Endothelial cell of umbilical vein (primary cell): ENCODE measurements at regions not wholly inside any gene's neighbourhood (a gene's known extent, or its start where the extent isn't known, plus 50 kb on each side); places are given as distances from the start of the nearest gene placed in this dataset.

ENCODE experiments used
- BruUV-seq: library from RNA; stranded (reverse); fragments of 400-500 nt; replicated peaks from 2 replicates; lab custom pipeline; 2021; lab: Mats Ljungman, UMichigan
- CTCF ChIA-PET: fragments of 300-600, 350-600 bp; sonication (Branson Sonifier 250); formaldehyde crosslinking; loops from one replicate; lab custom pipeline; 2021; ENCODE audit warnings: antibody characterized with exemption, inconsistent platforms; lab: Charles Lee
- POLR2A ChIA-PET: fragments of 300-600, 350-600 bp; sonication (Branson Sonifier 250); formaldehyde crosslinking; loops from one replicate; lab custom pipeline; 2021; ENCODE audit warnings: antibody characterized with exemption, inconsistent platforms; lab: Charles Lee
- DNase-seq: peaks from one replicate; pipeline ENCODE4 v3.0.0-alpha.2; 2011; ENCODE audit warnings: low read depth, low spot score
- FAIRE-seq: peaks from 2 replicates; lab custom pipeline; 2011; peaks lifted over from hg19 to GRCh38; lab: Jason Lieb, UNC
- H2AFZ ChIP-seq: 2 replicates; pipeline ENCODE4 v1.6.0; 2012; ENCODE audit warnings: low read depth, low read length, control low read depth, inconsistent platforms
- H3K27ac ChIP-seq: 2 replicates; pipeline ENCODE4 v1.5.1; 2011; ENCODE audit warnings: low read depth, mild to moderate bottlenecking, control low read depth, low read length, moderate library complexity; ENCODE audit not compliant: insufficient read depth
- H3K27me3 ChIP-seq, 2 experiments: 2 replicates each; pipeline versions ENCODE4 v1.6.0 to v1.6.1; 2011; ENCODE audit warnings: low read length in 2 of 2, mixed read lengths in 1 of 2; ENCODE audit not compliant: control insufficient read depth in 2 of 2, insufficient read depth in 2 of 2
- H3K36me3 ChIP-seq, 2 experiments: 2 replicates in 1 of 2; 3 replicates in 1 of 2; pipeline ENCODE4 v1.5.1; 2011; ENCODE audit warnings: low read length in 2 of 2, mild to moderate bottlenecking in 1 of 2, moderate library complexity in 1 of 2; ENCODE audit not compliant: control insufficient read depth in 2 of 2, insufficient read depth in 2 of 2; ENCODE audit errors: extremely low read depth in 1 of 2
- H3K4me1 ChIP-seq: 3 replicates; pipeline ENCODE4 v1.5.1; 2011; ENCODE audit warnings: mild to moderate bottlenecking, low read length; ENCODE audit not compliant: control insufficient read depth, insufficient read depth; ENCODE audit errors: extremely low read depth
- H3K4me2 ChIP-seq: 2 replicates; pipeline ENCODE4 v1.6.1; 2011; ENCODE audit warnings: low read length, control low read depth, mixed read lengths; ENCODE audit not compliant: insufficient read depth
- H3K4me3 ChIP-seq, 3 experiments: fragments of 200-600 bp in 1 of 3; sonication (generic), shearing (Covaris generic) in 1 of 3; replicated peaks in 1 of 3; 2 replicates each; pipeline ENCODE4 v1.5.1; 2011 to 2016; ENCODE audit warnings: control low read depth in 3 of 3, low read length in 3 of 3, mild to moderate bottlenecking in 2 of 3, inconsistent platforms in 1 of 3, low read depth in 1 of 3, moderate library complexity in 1 of 3; ENCODE audit not compliant: insufficient read depth in 1 of 3
- H3K79me2 ChIP-seq: 2 replicates; pipeline ENCODE4 v1.6.0; 2012; ENCODE audit warnings: low read length, inconsistent platforms; ENCODE audit not compliant: control insufficient read depth, insufficient read depth
- H3K9ac ChIP-seq: replicated peaks from 2 replicates; pipeline ENCODE3; 2011; ENCODE audit warnings: low read length, control low read depth; ENCODE audit not compliant: insufficient read depth; ENCODE audit errors: extremely low read depth
- H3K9me1 ChIP-seq: replicated peaks from 3 replicates; pipeline ENCODE4 v1.6.0; 2011; ENCODE audit warnings: mild to moderate bottlenecking, low read length; ENCODE audit not compliant: control insufficient read depth, insufficient read depth; ENCODE audit errors: extremely low read depth
- H3K9me3 ChIP-seq: replicated peaks from 2 replicates; pipeline ENCODE4 v1.5.1; 2012; ENCODE audit warnings: low read length, inconsistent platforms; ENCODE audit not compliant: control insufficient read depth, insufficient read depth
- H4K20me1 ChIP-seq: replicated peaks from 2 replicates; pipeline ENCODE3; 2011; ENCODE audit warnings: mild to moderate bottlenecking, low read length; ENCODE audit not compliant: control insufficient read depth, insufficient read depth; ENCODE audit errors: extremely low read depth
- CTCF ChIP-seq, 2 donors: IDR thresholded peaks; 1 replicate in 1 of 2; 2 replicates in 1 of 2; pipeline ENCODE4 v1.5.1; 2011; ENCODE audit warnings: low read length in 2 of 2, mild to moderate bottlenecking in 2 of 2, moderate library complexity in 2 of 2, control low read depth in 1 of 2, inconsistent platforms in 1 of 2, low read depth in 1 of 2; ENCODE audit not compliant: insufficient read depth in 1 of 2; ENCODE audit errors: extremely low read depth in 1 of 2
- EZH2 ChIP-seq: IDR thresholded peaks from 2 replicates; pipeline ENCODE4 v1.6.1; 2012; ENCODE audit warnings: borderline replicate concordance, low read depth, mild to moderate bottlenecking, moderate library complexity, low read length, inconsistent platforms; ENCODE audit not compliant: severe bottlenecking
- FOS ChIP-seq: IDR thresholded peaks from 2 replicates; pipeline ENCODE4 v1.6.1; 2011; ENCODE audit warnings: mild to moderate bottlenecking, low read length, moderate library complexity, borderline replicate concordance; ENCODE audit not compliant: insufficient read depth
- GATA2 ChIP-seq: IDR thresholded peaks from 2 replicates; pipeline ENCODE4 v1.7.0; 2011; ENCODE audit warnings: low read depth, mild to moderate bottlenecking, moderate library complexity, mixed read lengths, low read length; ENCODE audit not compliant: insufficient read length, insufficient read depth
- JUN ChIP-seq: IDR thresholded peaks from 2 replicates; pipeline ENCODE4 v1.6.1; 2011; ENCODE audit warnings: borderline replicate concordance, low read depth; ENCODE audit not compliant: insufficient read length, insufficient read depth
- MAX ChIP-seq: IDR thresholded peaks from 2 replicates; pipeline ENCODE4 v1.6.1; 2011; ENCODE audit not compliant: insufficient read depth, insufficient read length
- MYC ChIP-seq: IDR thresholded peaks from one replicate; pipeline ENCODE4 v1.6.1; 2011; ENCODE audit warnings: mild to moderate bottlenecking, low read depth, low read length
- POLR2A ChIP-seq: IDR thresholded peaks from 2 replicates; pipeline ENCODE4 v1.6.1; 2012; ENCODE audit warnings: low read depth, mild to moderate bottlenecking, control low read depth, low read length
- POLR2AphosphoS5 ChIP-seq: IDR thresholded peaks from 2 replicates; pipeline ENCODE4 v1.6.1; 2012; ENCODE audit warnings: low read depth, mild to moderate bottlenecking, control low read depth, low read length, moderate library complexity; ENCODE audit not compliant: insufficient read depth
- dilution Hi-C: fragments of 300-500 bp; cut with MboI; formaldehyde crosslinking; loops from one replicate; pipeline ENCODE4 v1.15.0; 2019; ENCODE audit warnings: low sequenced_read_pairs; ENCODE audit not compliant: extremely low pct_ligation_motif_present
- intact Hi-C: fragments of 100-400 bp; cut with micrococcal nuclease; formaldehyde crosslinking; loops from one replicate; pipeline ENCODE4 v1.10.0; 2022

- no peak overlapping the region for H2AFZ ChIP-seq
- dilution Hi-C loops, result no loop called here
- no TSS peak for BruUV-seq
- no peaks in the 10 kb centered on the region for H3K4me1 ChIP-seq
- no peaks in the 10 kb centered on the region for H3K9me1 ChIP-seq
- intact Hi-C loops, result no loop called here
- H3K79me2 ChIP-seq, result no peaks in the 10 kb centered on the region
- H3K27ac ChIP-seq, result no peak overlapping the region
- H3K4me2 ChIP-seq, result no peak overlapping the region
- TF ChIP-seq MAX (no peak), MYC (no peak), EZH2 (no peak), GATA2 (no peak), POLR2A (no peak), JUN (no peak), CTCF (IDR thresholded peaks at IDR 0.05; ENCODE audit: extremely low read depth in 1 of 2, insufficient read depth in 1 of 2, low read depth in 1 of 2, low read length in 2 of 2) (no peak), FOS (no peak), POLR2AphosphoS5 (no peak)
- CTCF ChIA-PET, result no interaction called here
- no peaks in the 10 kb centered on the region for H3K27me3 ChIP-seq
- FAIRE-seq (no peak), DNase-seq (no peak)
- no peak overlapping the region for H3K4me3 ChIP-seq
- H3K9me3 ChIP-seq, result no peaks in the 10 kb centered on the region
- no peaks in the 10 kb centered on the region for H3K36me3 ChIP-seq
- POLR2A ChIA-PET, result no interaction called here
- no peak overlapping the region for H3K9ac ChIP-seq
- no peaks in the 10 kb centered on the region for H4K20me1 ChIP-seq
Measured at GRCh38 chr18:5787936-5788335, 107.4 kb downstream of the TMEM200C start.
